K562 (cell line): ENCODE measurements at regions not wholly inside any gene's neighbourhood (a gene's known extent, or its start where the extent isn't known, plus 50 kb on each side); places are given as distances from the start of the nearest gene placed in this dataset.

Source experiments
- HNRNPUL1 ChIP-seq: fragments of 200-400 bp; formaldehyde crosslinking; IDR thresholded peaks from 2 replicates; pipeline ENCODE4 v1.6.1; 2017; ENCODE audit warnings: low read length
- MCM3 ChIP-seq: fragments of 450-650 bp; IDR thresholded peaks from 2 replicates; pipeline ENCODE4 v1.6.1; 2016
- NR3C1 ChIP-seq: sonication (generic); formaldehyde crosslinking; IDR thresholded peaks from 2 replicates; pipeline ENCODE4 v1.8.1; 2022; ENCODE audit warnings: missing genetic modification reagents
- PHF8 ChIP-seq: fragments of 200-600 bp; sonication (generic); IDR thresholded peaks from 2 replicates; pipeline ENCODE4 v1.6.1; 2012; ENCODE audit warnings: mixed run types, mild to moderate bottlenecking, inconsistent platforms, low read length, moderate library complexity, borderline replicate concordance
- PML ChIP-seq: IDR thresholded peaks from 2 replicates; pipeline ENCODE4 v1.6.1; 2012; ENCODE audit warnings: low read length, inconsistent platforms
- POLR2AphosphoS5 ChIP-seq: IDR thresholded peaks from 2 replicates; pipeline ENCODE4 v1.6.1; 2011; ENCODE audit warnings: mild to moderate bottlenecking, low read depth, low read length, moderate library complexity; ENCODE audit not compliant: control insufficient read depth, insufficient read depth
- SIX5 ChIP-seq, 2 experiments: IDR thresholded peaks; 2 replicates each; pipeline ENCODE4 v1.6.1; 2011; ENCODE audit warnings: low read length in 2 of 2, borderline replicate concordance in 1 of 2, low read depth in 1 of 2, mild to moderate bottlenecking in 1 of 2, moderate library complexity in 1 of 2; ENCODE audit not compliant: insufficient read depth in 1 of 2
- SMAD4 ChIP-seq: fragments of 250-450 bp; sonication (Bioruptor Pico); conservative IDR thresholded peaks from 2 replicates; pipeline ENCODE4 v1.8.0; 2021; ENCODE audit warnings: inconsistent platforms, mild to moderate bottlenecking, moderate library complexity
- SP1 ChIP-seq: sonication (generic); formaldehyde crosslinking; IDR thresholded peaks from 2 replicates; pipeline ENCODE4 v1.8.1; 2022; ENCODE audit warnings: mild to moderate bottlenecking, missing genetic modification reagents
- TCFL5 ChIP-seq: fragments of 250-450 bp; sonication (Bioruptor Pico); conservative IDR thresholded peaks from 2 replicates; pipeline ENCODE4 v1.6.1; 2021; ENCODE audit warnings: mild to moderate bottlenecking, moderate library complexity, matching md5 sums
- TSC22D4 ChIP-seq: fragments of 450-650 bp; IDR thresholded peaks from 2 replicates; pipeline ENCODE4 v1.6.1; 2016; ENCODE audit warnings: missing genetic modification characterization, missing biosample characterization, control low read depth
- TF ChIP-seq, protein P1 (sequence below), 2 experiments: fragments of 450-650 bp in 1 of 2; sonication (generic) in 1 of 2; formaldehyde crosslinking; conservative IDR thresholded peaks; 2 replicates each; pipeline versions ENCODE4 v1.4.0 to v1.8.1; 2020 to 2022; ENCODE audit warnings: mild to moderate bottlenecking in 1 of 2, missing genetic modification reagents in 1 of 2

DNA sequence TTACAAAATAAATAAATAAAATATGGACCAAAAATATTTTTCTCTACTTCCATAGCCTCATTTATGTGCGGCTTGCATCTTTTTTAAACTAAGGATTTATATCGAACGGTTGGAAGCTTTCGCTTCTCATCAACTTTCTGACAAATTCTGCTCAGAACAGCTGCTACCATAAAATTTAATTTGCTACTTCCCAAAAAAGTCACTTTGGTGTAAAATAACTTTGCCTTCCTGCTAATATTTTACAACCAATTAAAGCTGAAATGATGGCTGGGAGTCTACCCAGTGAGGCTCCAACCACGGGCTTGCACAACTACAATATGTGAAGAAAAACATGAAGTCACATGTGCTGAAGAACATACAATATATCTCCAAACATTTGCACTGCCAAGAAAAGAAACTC is 253.1 kb upstream of the NEBL start:
- no peak for TF ChIP-seq SP1 (CRISPR knock-in tag)
- TF ChIP-seq MCM3: no peak
- TF ChIP-seq, protein P1, sequence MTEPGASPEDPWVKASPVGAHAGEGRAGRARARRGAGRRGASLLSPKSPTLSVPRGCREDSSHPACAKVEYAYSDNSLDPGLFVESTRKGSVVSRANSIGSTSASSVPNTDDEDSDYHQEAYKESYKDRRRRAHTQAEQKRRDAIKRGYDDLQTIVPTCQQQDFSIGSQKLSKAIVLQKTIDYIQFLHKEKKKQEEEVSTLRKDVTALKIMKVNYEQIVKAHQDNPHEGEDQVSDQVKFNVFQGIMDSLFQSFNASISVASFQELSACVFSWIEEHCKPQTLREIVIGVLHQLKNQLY (CRISPR knock-in tag; conservative IDR thresholded peaks at IDR 0.05): no peak
- TF ChIP-seq PHF8: no peak
- TF ChIP-seq POLR2AphosphoS5: no peak
- no peak for TF ChIP-seq SIX5 (IDR thresholded peaks at IDR 0.05; ENCODE audit: borderline replicate concordance in 1 of 2, insufficient read depth in 1 of 2, low read depth in 1 of 2, low read length in 2 of 2)
- TF ChIP-seq SMAD4 (CRISPR knock-in tag): no peak
- no peak for TF ChIP-seq PML
- TF ChIP-seq NR3C1: no peak
- no peak for TF ChIP-seq TCFL5 (CRISPR knock-in tag)
- no peak for TF ChIP-seq HNRNPUL1
- no peak for TF ChIP-seq TSC22D4 (tag)
